ENCODE measurements at regions not wholly inside any gene's neighbourhood (a gene's known extent, or its start where the extent isn't known, plus 50 kb on each side); places are given as distances from the start of the nearest gene placed in this dataset.

DNA sequence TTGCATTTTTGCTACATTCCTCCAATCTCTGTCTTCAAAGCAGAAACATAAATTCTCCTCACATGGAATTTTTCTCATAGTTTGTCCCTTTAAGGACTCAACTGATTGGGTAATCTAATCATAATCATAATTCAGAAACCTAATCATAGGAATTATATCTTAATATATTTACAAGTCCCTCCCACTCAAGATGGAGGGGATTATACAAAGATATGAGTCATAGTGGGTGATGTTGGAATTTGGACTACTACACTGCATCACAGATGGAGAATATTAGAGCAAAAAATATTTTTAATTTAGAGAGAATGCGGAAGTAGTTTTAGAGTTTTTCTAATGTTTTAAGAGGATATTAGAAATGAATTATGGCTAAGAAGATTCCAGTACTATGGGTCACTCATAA is 1034.0 kb downstream of the DTWD2 start:
- Histone ChIP-seq H3K4me3 (ENCODE audit: low read length) (no peak overlapping the region), H3K9ac (ENCODE audit: low read length) (no peak overlapping the region), H3K27me3 (ENCODE audit: low read depth, low read length) (no peaks in the 10 kb centered on the region), H4K20me1 (ENCODE audit: insufficient read depth, low read length) (no peaks in the 10 kb centered on the region), H3K79me2 (ENCODE audit: low read length) (no peaks in the 10 kb centered on the region), H3K4me1 (ENCODE audit: low read length) (peaks cover 14% of the 10 kb centered on the region), H3K9me3 (ENCODE audit: insufficient read depth, low read length) (peaks cover 9% of the 10 kb centered on the region; the same call in 1 of the 2 replicates), H3K36me3 (replicated peaks; ENCODE audit: low read depth, low read length) (peaks cover 4% of the 10 kb centered on the region), H3K27ac (ENCODE audit: low read length) (no peak overlapping the region), H2AFZ (ENCODE audit: low read depth, low read length) (no peak overlapping the region), H3K4me2 (ENCODE audit: low read length) (no peak overlapping the region)
- no peak for TF ChIP-seq EZH2phosphoT487 (IDR thresholded peaks at IDR 0.05; ENCODE audit: low read depth)

GRCh38 chr5:117953272-117953671 is 1035.1 kb downstream of the DTWD2 start:
- no peaks in the 10 kb centered on the region for H4K20me1 ChIP-seq (ENCODE audit: insufficient read depth, low read length)
- no peaks in the 10 kb centered on the region for H3K27me3 ChIP-seq (ENCODE audit: low read depth, low read length)
- H3K4me3 ChIP-seq (ENCODE audit: low read length) = no peak overlapping the region
- no peaks in the 10 kb centered on the region for H3K9me3 ChIP-seq (ENCODE audit: insufficient read depth, low read length)
- no peak overlapping the region for H3K27ac ChIP-seq (ENCODE audit: low read length)
- H2AFZ ChIP-seq (ENCODE audit: low read depth, low read length) = no peak overlapping the region
- no peak overlapping the region for H3K9ac ChIP-seq (ENCODE audit: low read length)
- H3K79me2 ChIP-seq (ENCODE audit: low read length) = no peaks in the 10 kb centered on the region
- peaks cover 4% of the 10 kb centered on the region for H3K36me3 ChIP-seq (replicated peaks; ENCODE audit: low read depth, low read length)
- no peak overlapping the region for H3K4me2 ChIP-seq (ENCODE audit: low read length)
- peaks cover 8% of the 10 kb centered on the region for H3K4me1 ChIP-seq (ENCODE audit: low read length)
- no peak for TF ChIP-seq EZH2phosphoT487 (IDR thresholded peaks at IDR 0.05; ENCODE audit: low read depth)
- TF ChIP-seq, protein P1, sequence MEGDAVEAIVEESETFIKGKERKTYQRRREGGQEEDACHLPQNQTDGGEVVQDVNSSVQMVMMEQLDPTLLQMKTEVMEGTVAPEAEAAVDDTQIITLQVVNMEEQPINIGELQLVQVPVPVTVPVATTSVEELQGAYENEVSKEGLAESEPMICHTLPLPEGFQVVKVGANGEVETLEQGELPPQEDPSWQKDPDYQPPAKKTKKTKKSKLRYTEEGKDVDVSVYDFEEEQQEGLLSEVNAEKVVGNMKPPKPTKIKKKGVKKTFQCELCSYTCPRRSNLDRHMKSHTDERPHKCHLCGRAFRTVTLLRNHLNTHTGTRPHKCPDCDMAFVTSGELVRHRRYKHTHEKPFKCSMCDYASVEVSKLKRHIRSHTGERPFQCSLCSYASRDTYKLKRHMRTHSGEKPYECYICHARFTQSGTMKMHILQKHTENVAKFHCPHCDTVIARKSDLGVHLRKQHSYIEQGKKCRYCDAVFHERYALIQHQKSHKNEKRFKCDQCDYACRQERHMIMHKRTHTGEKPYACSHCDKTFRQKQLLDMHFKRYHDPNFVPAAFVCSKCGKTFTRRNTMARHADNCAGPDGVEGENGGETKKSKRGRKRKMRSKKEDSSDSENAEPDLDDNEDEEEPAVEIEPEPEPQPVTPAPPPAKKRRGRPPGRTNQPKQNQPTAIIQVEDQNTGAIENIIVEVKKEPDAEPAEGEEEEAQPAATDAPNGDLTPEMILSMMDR (IDR thresholded peaks at IDR 0.05; ENCODE audit: low read depth, low read length) = no peak

DNA sequence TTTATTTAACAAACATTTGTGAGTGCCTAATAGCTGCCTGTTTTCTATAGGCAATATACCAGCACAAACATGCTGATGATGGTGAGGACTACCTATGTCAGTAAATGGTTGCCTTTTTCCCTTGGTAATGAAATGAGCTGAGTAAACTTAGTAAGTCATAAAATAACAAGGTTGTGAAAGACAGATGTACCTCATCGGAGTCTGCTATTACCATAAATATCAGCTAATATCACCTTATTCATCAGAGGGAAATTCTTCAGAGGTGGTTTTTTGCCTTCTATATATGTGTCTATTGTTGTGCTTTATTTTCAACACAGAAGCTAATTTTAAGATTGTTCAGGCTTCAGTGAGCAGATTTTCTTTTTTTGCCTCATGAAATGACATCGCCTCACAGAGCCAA is 1040.5 kb downstream of the DTWD2 start:
- H3K27me3 ChIP-seq (ENCODE audit: low read depth, low read length) = no peaks in the 10 kb centered on the region

GRCh38 chr5:117947121-117947520 is 1041.2 kb downstream of the DTWD2 start:
- Histone ChIP-seq H3K27me3 (ENCODE audit: low read depth, low read length) (no peaks in the 10 kb centered on the region), H3K9ac (ENCODE audit: low read length) (no peak overlapping the region), H3K4me1 (ENCODE audit: low read length) (peaks cover 35% of the 10 kb centered on the region), H4K20me1 (ENCODE audit: insufficient read depth, low read length) (no peaks in the 10 kb centered on the region), H2AFZ (ENCODE audit: low read depth, low read length) (no peak overlapping the region), H3K79me2 (ENCODE audit: low read length) (no peaks in the 10 kb centered on the region), H3K9me3 (ENCODE audit: insufficient read depth, low read length) (no peaks in the 10 kb centered on the region), H3K4me3 (ENCODE audit: low read length) (no peak overlapping the region), H3K36me3 (replicated peaks; ENCODE audit: low read depth, low read length) (no peaks in the 10 kb centered on the region), H3K4me2 (ENCODE audit: low read length) (peak overlapping the region; percentile 53), H3K27ac (ENCODE audit: low read length) (peak overlapping the region; percentile 61)
- TF ChIP-seq, protein P1 (IDR thresholded peaks at IDR 0.05; ENCODE audit: low read depth, low read length) = no peak
- TF ChIP-seq EZH2phosphoT487 (IDR thresholded peaks at IDR 0.05; ENCODE audit: low read depth) = no peak

More for the DNA sequence above, 1040.5 kb downstream of the DTWD2 start:
- Histone ChIP-seq H3K4me1 (ENCODE audit: low read length) (peaks cover 35% of the 10 kb centered on the region), H3K9me3 (ENCODE audit: insufficient read depth, low read length) (no peaks in the 10 kb centered on the region), H4K20me1 (ENCODE audit: insufficient read depth, low read length) (no peaks in the 10 kb centered on the region), H3K9ac (ENCODE audit: low read length) (no peak overlapping the region), H3K4me2 (ENCODE audit: low read length) (0 out of 2 replicates have a peak overlapping the region, but pooled peaks have one; percentile 53), H3K27ac (ENCODE audit: low read length) (peak overlapping the region; percentile 61), H3K79me2 (ENCODE audit: low read length) (no peaks in the 10 kb centered on the region), H3K4me3 (ENCODE audit: low read length) (no peak overlapping the region), H2AFZ (ENCODE audit: low read depth, low read length) (no peak overlapping the region), H3K36me3 (replicated peaks; ENCODE audit: low read depth, low read length) (peaks cover 4% of the 10 kb centered on the region)
- no peak for TF ChIP-seq EZH2phosphoT487 (IDR thresholded peaks at IDR 0.05; ENCODE audit: low read depth)
- TF ChIP-seq, protein P1 (IDR thresholded peaks at IDR 0.05; ENCODE audit: low read depth, low read length) = no peak

All from OCI-LY3 (cell line).